ENCODE measurements at regions not wholly inside any gene's neighbourhood (a gene's known extent, or its start where the extent isn't known, plus 50 kb on each side); places are given as distances from the start of the nearest gene placed in this dataset.

DNA sequence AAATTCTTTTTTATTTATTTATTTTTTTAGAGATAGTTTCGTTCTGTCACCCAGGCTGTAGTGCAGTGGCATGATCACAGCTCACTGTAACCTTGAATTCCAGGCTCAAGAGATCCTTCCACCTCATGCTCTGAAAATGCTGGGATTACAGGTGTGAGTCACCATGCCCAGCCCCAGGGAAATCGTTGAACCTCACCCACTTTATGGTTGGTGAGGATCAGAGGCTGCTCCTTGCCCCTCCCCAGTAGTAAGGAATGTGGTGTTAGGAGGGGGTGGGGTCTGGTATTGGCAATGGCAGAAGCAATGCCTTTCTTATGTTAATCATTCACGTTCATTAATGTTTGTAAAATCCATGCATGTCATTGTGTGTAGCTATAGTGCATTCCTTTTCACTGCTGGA, 161.9 kb downstream of the SUCLG1 start:
- no TSS peak for BruUV-seq (replicated peaks)
- DNase-seq (peak; percentile 71), ATAC-seq (peak; percentile 62)
- peaks cover 13% of the 10 kb centered on the region for H3K4me1 ChIP-seq (ENCODE audit: insufficient read depth, low read length)
- TF ChIP-seq, protein P1, sequence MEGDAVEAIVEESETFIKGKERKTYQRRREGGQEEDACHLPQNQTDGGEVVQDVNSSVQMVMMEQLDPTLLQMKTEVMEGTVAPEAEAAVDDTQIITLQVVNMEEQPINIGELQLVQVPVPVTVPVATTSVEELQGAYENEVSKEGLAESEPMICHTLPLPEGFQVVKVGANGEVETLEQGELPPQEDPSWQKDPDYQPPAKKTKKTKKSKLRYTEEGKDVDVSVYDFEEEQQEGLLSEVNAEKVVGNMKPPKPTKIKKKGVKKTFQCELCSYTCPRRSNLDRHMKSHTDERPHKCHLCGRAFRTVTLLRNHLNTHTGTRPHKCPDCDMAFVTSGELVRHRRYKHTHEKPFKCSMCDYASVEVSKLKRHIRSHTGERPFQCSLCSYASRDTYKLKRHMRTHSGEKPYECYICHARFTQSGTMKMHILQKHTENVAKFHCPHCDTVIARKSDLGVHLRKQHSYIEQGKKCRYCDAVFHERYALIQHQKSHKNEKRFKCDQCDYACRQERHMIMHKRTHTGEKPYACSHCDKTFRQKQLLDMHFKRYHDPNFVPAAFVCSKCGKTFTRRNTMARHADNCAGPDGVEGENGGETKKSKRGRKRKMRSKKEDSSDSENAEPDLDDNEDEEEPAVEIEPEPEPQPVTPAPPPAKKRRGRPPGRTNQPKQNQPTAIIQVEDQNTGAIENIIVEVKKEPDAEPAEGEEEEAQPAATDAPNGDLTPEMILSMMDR (conservative IDR thresholded peaks at IDR 0.05; ENCODE audit: low read depth, low read length) = no peak
- TF ChIP-seq EZH2 (IDR thresholded peaks at IDR 0.05; ENCODE audit: low read length, unreplicated experiment) = no peak
- no peak for TF ChIP-seq EZH2phosphoT487 (IDR thresholded peaks at IDR 0.05; ENCODE audit: borderline replicate concordance, low read length)
- peaks cover 21% of the 10 kb centered on the region for H3K27me3 ChIP-seq (ENCODE audit: low read length)
- H4K20me1 ChIP-seq (ENCODE audit: low read length) = no peaks in the 10 kb centered on the region
- H3K27ac ChIP-seq (ENCODE audit: low read length) = no peak overlapping the region
- no peaks in the 10 kb centered on the region for H3K36me3 ChIP-seq (ENCODE audit: low read depth, low read length)
- no peaks in the 10 kb centered on the region for H3F3A ChIP-seq (ENCODE audit: low read length, unreplicated experiment)
- H3K4me2 ChIP-seq (ENCODE audit: low read length) = peak overlapping the region; percentile 19; the same call in 1 of the 2 replicates
- H3K4me3 ChIP-seq (ENCODE audit: low read length) = no peak overlapping the region
- intact Hi-C loops (cut with micrococcal nuclease) = no loop called here
- H3K9me2 ChIP-seq (replicated peaks; ENCODE audit: low read length) = no peaks in the 10 kb centered on the region
- ChIA-PET POLR2A (ENCODE audit: unreplicated experiment) (no interaction called here), CTCF (no interaction called here)
- H2AFZ ChIP-seq (ENCODE audit: low read length) = no peak overlapping the region
- H3K79me2 ChIP-seq (ENCODE audit: low read length) = no peaks in the 10 kb centered on the region
- no peaks in the 10 kb centered on the region for H3K9me3 ChIP-seq (ENCODE audit: low read length)
- no peak overlapping the region for H3K9ac ChIP-seq (ENCODE audit: low read length)

DNA sequence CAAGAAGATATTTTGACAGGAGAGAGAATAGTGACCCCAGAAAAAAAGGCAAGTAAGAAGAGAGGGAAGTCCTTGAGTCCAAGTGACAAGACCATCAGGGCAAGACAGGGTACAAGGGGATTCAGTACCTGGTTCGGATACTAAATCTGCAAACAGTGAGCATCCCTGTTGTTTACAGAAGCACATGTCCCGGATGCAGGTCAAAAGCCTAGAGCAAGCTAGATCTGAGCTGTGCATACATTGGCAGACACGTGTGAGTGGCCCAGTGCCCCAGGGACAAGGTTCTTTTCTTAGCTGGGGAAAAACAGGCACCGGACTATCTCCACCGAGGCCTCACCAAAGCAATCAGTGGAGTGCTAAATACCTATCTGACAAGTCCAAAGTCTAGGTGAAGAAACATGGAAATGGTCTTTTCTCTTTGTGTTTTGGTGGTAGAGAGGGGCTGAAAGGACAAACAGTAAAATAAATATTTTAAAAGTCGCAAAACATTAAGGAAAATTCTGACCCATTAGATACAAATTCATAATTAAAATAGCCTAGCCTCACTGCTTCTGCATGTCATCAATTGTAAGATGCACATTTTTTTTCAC, 165.2 kb downstream of the SUCLG1 start:
- Histone ChIP-seq H3K4me1 (ENCODE audit: insufficient read depth, low read length) (peaks cover 13% of the 10 kb centered on the region), H3F3A (ENCODE audit: low read length, unreplicated experiment) (no peaks in the 10 kb centered on the region), H3K4me2 (ENCODE audit: low read length) (no peak overlapping the region), H3K9me3 (ENCODE audit: low read length) (no peaks in the 10 kb centered on the region), H4K20me1 (ENCODE audit: low read length) (no peaks in the 10 kb centered on the region), H3K4me3 (ENCODE audit: low read length) (no peak overlapping the region), H3K9me2 (replicated peaks; ENCODE audit: low read length) (no peaks in the 10 kb centered on the region), H3K36me3 (ENCODE audit: low read depth, low read length) (no peaks in the 10 kb centered on the region), H3K27ac (ENCODE audit: low read length) (no peak overlapping the region), H3K79me2 (ENCODE audit: low read length) (no peaks in the 10 kb centered on the region), H3K9ac (ENCODE audit: low read length) (no peak overlapping the region), H2AFZ (ENCODE audit: low read length) (no peak overlapping the region), H3K27me3 (ENCODE audit: low read length) (no peaks in the 10 kb centered on the region)
- no peak for DNase-seq
- intact Hi-C loops (cut with micrococcal nuclease) = no loop called here
- CTCF ChIA-PET = no interaction called here
- no peak for ATAC-seq
- POLR2A ChIA-PET (ENCODE audit: unreplicated experiment) = no interaction called here
- TF ChIP-seq EZH2phosphoT487 (IDR thresholded peaks at IDR 0.05; ENCODE audit: borderline replicate concordance, low read length) = no peak
- TF ChIP-seq EZH2 (IDR thresholded peaks at IDR 0.05; ENCODE audit: low read length, unreplicated experiment) = no peak
- BruUV-seq (replicated peaks) = no TSS peak

DNA sequence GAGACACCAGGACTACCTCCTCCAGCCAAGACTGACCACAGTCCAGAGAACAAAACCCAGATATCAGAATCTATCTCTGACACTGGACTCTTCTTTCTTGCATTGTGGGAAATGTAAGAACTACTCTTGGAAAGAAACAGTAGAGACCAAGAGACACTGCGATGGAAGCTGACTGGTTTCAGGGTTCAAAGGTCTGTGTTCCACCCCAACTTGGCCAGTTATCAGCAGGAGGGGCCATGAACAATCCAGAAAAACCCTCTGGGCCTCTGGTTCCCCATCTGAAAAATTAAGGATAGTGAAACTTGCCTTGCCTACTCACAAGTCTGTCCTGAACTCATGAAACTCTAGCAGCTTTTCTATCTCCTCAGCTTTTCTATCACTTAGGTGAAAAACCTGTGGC, 166.5 kb downstream of the SUCLG1 start:
- Histone ChIP-seq H3K79me2 (ENCODE audit: low read length) (no peaks in the 10 kb centered on the region), H3K9ac (ENCODE audit: low read length) (no peak overlapping the region), H3F3A (ENCODE audit: low read length, unreplicated experiment) (no peaks in the 10 kb centered on the region), H3K36me3 (ENCODE audit: low read depth, low read length) (no peaks in the 10 kb centered on the region), H3K4me1 (ENCODE audit: insufficient read depth, low read length) (peaks cover 9% of the 10 kb centered on the region), H3K27ac (ENCODE audit: low read length) (no peak overlapping the region), H3K27me3 (ENCODE audit: low read length) (no peaks in the 10 kb centered on the region), H3K9me3 (ENCODE audit: low read length) (no peaks in the 10 kb centered on the region), H3K4me2 (ENCODE audit: low read length) (no peak overlapping the region), H4K20me1 (ENCODE audit: low read length) (no peaks in the 10 kb centered on the region), H2AFZ (ENCODE audit: low read length) (no peak overlapping the region), H3K4me3 (ENCODE audit: low read length) (no peak overlapping the region), H3K9me2 (replicated peaks; ENCODE audit: low read length) (no peaks in the 10 kb centered on the region)
- no TSS peak for BruUV-seq (replicated peaks)
- ATAC-seq (no peak), DNase-seq (no peak)
- TF ChIP-seq EZH2 (IDR thresholded peaks at IDR 0.05; ENCODE audit: low read length, unreplicated experiment) (no peak), EZH2phosphoT487 (IDR thresholded peaks at IDR 0.05; ENCODE audit: borderline replicate concordance, low read length) (no peak)
- TF ChIP-seq, protein P1 (conservative IDR thresholded peaks at IDR 0.05; ENCODE audit: low read depth, low read length) = no peak
- ChIA-PET CTCF (no interaction called here), POLR2A (ENCODE audit: unreplicated experiment) (no interaction called here)
- intact Hi-C loops (cut with micrococcal nuclease) = no loop called here
